K562 (cell line): ENCODE measurements at regions not wholly inside any gene's neighbourhood (a gene's known extent, or its start where the extent isn't known, plus 50 kb on each side); places are given as distances from the start of the nearest gene placed in this dataset.

Experiments
- C11orf30 ChIP-seq: fragments of 450-650 bp; IDR thresholded peaks from 2 replicates; pipeline ENCODE4 v1.6.1; 2016; ENCODE audit warnings: low read depth, mild to moderate bottlenecking
- CSDE1 ChIP-seq, 2 experiments: fragments of 450-650 bp; IDR thresholded peaks; 2 replicates each; pipeline ENCODE4 v1.6.1; 2016; ENCODE audit warnings: mild to moderate bottlenecking in 1 of 2
- EWSR1 ChIP-seq: fragments of 450-650 bp; IDR thresholded peaks from 2 replicates; pipeline ENCODE4 v1.6.1; 2018; ENCODE audit warnings: borderline replicate concordance, mild to moderate bottlenecking, low read depth, moderate library complexity; ENCODE audit not compliant: partially characterized antibody
- MAFF ChIP-seq: IDR thresholded peaks from 2 replicates; pipeline ENCODE4 v1.6.1; 2012; ENCODE audit warnings: low read length, improper control_type of control experiment
- MAFG ChIP-seq: fragments of 450-650 bp; conservative IDR thresholded peaks from 2 replicates; pipeline ENCODE4 v1.6.1; 2016; ENCODE audit warnings: missing genetic modification characterization, missing compliant biosample characterization
- NFE2 ChIP-seq: IDR thresholded peaks from 2 replicates; pipeline ENCODE4 v1.6.1; 2014; ENCODE audit warnings: antibody characterized with exemption, low read depth
- OTX1 ChIP-seq: fragments of 450-650 bp; formaldehyde crosslinking; IDR thresholded peaks from 2 replicates; pipeline ENCODE4 v1.4.0; 2022; ENCODE audit warnings: mild to moderate bottlenecking
- RAD21 ChIP-seq, 2 experiments: fragments of 250-450 bp in 1 of 2; fragments of 450-650 bp in 1 of 2; sonication (Bioruptor Pico) in 1 of 2; formaldehyde crosslinking in 1 of 2; IDR thresholded peaks in 1 of 2; conservative IDR thresholded peaks in 1 of 2; 2 replicates each; pipeline versions ENCODE4 v1.4.0 to v1.8.0; 2020 to 2022; ENCODE audit warnings: mild to moderate bottlenecking in 2 of 2, moderate library complexity in 1 of 2
- SAFB2 ChIP-seq: fragments of 200-400 bp; formaldehyde crosslinking; IDR thresholded peaks from 2 replicates; pipeline ENCODE4 v1.6.1; 2018; ENCODE audit warnings: borderline replicate concordance, low read length, low read depth, moderate library complexity; ENCODE audit not compliant: severe bottlenecking
- SMAD2 ChIP-seq: fragments of 150-350 bp; IDR thresholded peaks from 2 replicates; pipeline ENCODE4 v1.6.1; 2014; ENCODE audit warnings: low read depth, mild to moderate bottlenecking, low read length
- STAT5B ChIP-seq: fragments of 250-450 bp; sonication (Bioruptor Pico); IDR thresholded peaks from 2 replicates; pipeline ENCODE4 v1.8.0; 2021; ENCODE audit warnings: mild to moderate bottlenecking, inconsistent platforms
- TCF7 ChIP-seq: sonication (generic); IDR thresholded peaks from 2 replicates; pipeline ENCODE4 v1.6.1; 2016; ENCODE audit warnings: antibody characterized with exemption, borderline replicate concordance
- ZNF584 ChIP-seq: fragments of 200-800 bp; sonication (Bioruptor generic); IDR thresholded peaks from 2 replicates; pipeline ENCODE4 v1.6.1; 2016; ENCODE audit warnings: low read depth, mild to moderate bottlenecking, missing genetic modification characterization, missing compliant biosample characterization
- ZNF77 ChIP-seq: fragments of 250-450 bp; sonication (Bioruptor Pico); IDR thresholded peaks from 2 replicates; pipeline ENCODE4 v1.5.0; 2020
- ZNF830 ChIP-seq: fragments of 250-450 bp; sonication (Bioruptor Pico); IDR thresholded peaks from 2 replicates; pipeline ENCODE4 v1.5.0; 2021; ENCODE audit warnings: mild to moderate bottlenecking
- TF ChIP-seq, protein P1 (sequence below), 2 experiments: fragments of 450-650 bp; IDR thresholded peaks; 2 replicates each; pipeline ENCODE4 v1.6.1; 2018; ENCODE audit warnings: mild to moderate bottlenecking in 2 of 2, low read depth in 1 of 2; ENCODE audit not compliant: partially characterized antibody in 2 of 2
- TF ChIP-seq, protein P2 (sequence below): fragments of 150-350 bp; conservative IDR thresholded peaks from 2 replicates; pipeline ENCODE4 v1.6.1; 2014; ENCODE audit warnings: low read length
- TF ChIP-seq, protein P3 (sequence below): fragments of 250-450 bp; sonication (Bioruptor Pico); IDR thresholded peaks from 2 replicates; pipeline ENCODE4 v1.8.0; 2022; ENCODE audit warnings: inconsistent platforms

DNA sequence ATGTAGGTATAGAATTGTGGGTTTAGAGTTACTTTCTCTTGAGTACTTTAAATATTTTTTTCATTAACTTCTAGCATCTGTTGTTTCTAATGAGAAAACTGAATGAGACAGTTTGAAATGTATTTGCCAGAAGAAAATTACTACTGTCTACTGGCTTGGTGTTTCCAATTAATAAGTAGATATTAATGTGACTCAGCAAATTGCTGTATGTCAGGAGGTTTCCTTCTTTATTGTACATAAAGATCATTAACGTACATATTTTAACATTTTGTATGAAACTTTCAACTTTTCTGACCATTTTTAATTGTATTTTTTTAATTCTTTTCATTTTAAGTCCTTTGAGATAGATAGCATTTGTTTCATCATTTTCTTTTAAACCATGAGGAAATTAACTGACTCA lies 135.1 kb upstream of the SLC22A23 start (continued):
- TF ChIP-seq, protein P1, sequence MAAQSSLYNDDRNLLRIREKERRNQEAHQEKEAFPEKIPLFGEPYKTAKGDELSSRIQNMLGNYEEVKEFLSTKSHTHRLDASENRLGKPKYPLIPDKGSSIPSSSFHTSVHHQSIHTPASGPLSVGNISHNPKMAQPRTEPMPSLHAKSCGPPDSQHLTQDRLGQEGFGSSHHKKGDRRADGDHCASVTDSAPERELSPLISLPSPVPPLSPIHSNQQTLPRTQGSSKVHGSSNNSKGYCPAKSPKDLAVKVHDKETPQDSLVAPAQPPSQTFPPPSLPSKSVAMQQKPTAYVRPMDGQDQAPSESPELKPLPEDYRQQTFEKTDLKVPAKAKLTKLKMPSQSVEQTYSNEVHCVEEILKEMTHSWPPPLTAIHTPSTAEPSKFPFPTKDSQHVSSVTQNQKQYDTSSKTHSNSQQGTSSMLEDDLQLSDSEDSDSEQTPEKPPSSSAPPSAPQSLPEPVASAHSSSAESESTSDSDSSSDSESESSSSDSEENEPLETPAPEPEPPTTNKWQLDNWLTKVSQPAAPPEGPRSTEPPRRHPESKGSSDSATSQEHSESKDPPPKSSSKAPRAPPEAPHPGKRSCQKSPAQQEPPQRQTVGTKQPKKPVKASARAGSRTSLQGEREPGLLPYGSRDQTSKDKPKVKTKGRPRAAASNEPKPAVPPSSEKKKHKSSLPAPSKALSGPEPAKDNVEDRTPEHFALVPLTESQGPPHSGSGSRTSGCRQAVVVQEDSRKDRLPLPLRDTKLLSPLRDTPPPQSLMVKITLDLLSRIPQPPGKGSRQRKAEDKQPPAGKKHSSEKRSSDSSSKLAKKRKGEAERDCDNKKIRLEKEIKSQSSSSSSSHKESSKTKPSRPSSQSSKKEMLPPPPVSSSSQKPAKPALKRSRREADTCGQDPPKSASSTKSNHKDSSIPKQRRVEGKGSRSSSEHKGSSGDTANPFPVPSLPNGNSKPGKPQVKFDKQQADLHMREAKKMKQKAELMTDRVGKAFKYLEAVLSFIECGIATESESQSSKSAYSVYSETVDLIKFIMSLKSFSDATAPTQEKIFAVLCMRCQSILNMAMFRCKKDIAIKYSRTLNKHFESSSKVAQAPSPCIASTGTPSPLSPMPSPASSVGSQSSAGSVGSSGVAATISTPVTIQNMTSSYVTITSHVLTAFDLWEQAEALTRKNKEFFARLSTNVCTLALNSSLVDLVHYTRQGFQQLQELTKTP (IDR thresholded peaks at IDR 0.05; ENCODE audit: low read depth in 1 of 2, partially characterized antibody in 2 of 2): no peak
- TF ChIP-seq, protein P2, sequence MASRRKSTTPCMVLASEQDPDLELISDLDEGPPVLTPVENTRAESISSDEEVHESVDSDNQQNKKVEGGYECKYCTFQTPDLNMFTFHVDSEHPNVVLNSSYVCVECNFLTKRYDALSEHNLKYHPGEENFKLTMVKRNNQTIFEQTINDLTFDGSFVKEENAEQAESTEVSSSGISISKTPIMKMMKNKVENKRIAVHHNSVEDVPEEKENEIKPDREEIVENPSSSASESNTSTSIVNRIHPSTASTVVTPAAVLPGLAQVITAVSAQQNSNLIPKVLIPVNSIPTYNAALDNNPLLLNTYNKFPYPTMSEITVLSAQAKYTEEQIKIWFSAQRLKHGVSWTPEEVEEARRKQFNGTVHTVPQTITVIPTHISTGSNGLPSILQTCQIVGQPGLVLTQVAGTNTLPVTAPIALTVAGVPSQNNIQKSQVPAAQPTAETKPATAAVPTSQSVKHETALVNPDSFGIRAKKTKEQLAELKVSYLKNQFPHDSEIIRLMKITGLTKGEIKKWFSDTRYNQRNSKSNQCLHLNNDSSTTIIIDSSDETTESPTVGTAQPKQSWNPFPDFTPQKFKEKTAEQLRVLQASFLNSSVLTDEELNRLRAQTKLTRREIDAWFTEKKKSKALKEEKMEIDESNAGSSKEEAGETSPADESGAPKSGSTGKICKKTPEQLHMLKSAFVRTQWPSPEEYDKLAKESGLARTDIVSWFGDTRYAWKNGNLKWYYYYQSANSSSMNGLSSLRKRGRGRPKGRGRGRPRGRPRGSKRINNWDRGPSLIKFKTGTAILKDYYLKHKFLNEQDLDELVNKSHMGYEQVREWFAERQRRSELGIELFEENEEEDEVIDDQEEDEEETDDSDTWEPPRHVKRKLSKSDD: no peak
- TF ChIP-seq SAFB2 (no peak), C11orf30 (peak; percentile 50), ZNF77 (CRISPR knock-in tag) (no peak), OTX1 (CRISPR knock-in tag) (no peak), MAFG (peak; percentile 49; the same call in 1 of the 2 replicates), TCF7 (no peak), EWSR1 (no peak), MAFF (peak; percentile 23; the same call in 1 of the 2 replicates), CSDE1 (IDR thresholded peaks at IDR 0.05) (no peak), STAT5B (CRISPR knock-in tag) (no peak), SMAD2 (no peak), NFE2 (0 out of 2 replicates have a peak, but pooled peaks have one; percentile 7), RAD21 (CRISPR knock-in tag; conservative IDR thresholded peaks at IDR 0.05 in 1 of 2, IDR thresholded peaks at IDR 0.05 in 1 of 2) (no peak), ZNF830 (CRISPR knock-in tag) (no peak), ZNF584 (CRISPR knock-in tag) (no peak)
- TF ChIP-seq, protein P3, sequence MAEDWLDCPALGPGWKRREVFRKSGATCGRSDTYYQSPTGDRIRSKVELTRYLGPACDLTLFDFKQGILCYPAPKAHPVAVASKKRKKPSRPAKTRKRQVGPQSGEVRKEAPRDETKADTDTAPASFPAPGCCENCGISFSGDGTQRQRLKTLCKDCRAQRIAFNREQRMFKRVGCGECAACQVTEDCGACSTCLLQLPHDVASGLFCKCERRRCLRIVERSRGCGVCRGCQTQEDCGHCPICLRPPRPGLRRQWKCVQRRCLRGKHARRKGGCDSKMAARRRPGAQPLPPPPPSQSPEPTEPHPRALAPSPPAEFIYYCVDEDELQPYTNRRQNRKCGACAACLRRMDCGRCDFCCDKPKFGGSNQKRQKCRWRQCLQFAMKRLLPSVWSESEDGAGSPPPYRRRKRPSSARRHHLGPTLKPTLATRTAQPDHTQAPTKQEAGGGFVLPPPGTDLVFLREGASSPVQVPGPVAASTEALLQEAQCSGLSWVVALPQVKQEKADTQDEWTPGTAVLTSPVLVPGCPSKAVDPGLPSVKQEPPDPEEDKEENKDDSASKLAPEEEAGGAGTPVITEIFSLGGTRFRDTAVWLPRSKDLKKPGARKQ: no peak
